OCI-LY3 (cell line): ENCODE measurements at regions not wholly inside any gene's neighbourhood (a gene's known extent, or its start where the extent isn't known, plus 50 kb on each side); places are given as distances from the start of the nearest gene placed in this dataset.

Experiments used
- CTCF ChIP-seq: fragments of 200-600, 300-600 bp; sonication (generic); IDR thresholded peaks from 2 replicates; pipeline ENCODE4 v1.5.1; 2014; ENCODE audit warnings: antibody characterized with exemption, low read length, low read depth
- EZH2phosphoT487 ChIP-seq: fragments of 200-600 bp; shearing (Covaris generic); IDR thresholded peaks from 2 replicates; pipeline ENCODE4 v1.6.1; 2018; ENCODE audit warnings: antibody characterized with exemption, mixed run types, low read depth

- TF ChIP-seq CTCF (no peak), EZH2phosphoT487 (no peak)
Observed at GRCh38 chr9:22922222-22922621, 475.6 kb downstream of the DMRTA1 start.
